WI38 (cell line): ENCODE measurements at regions not wholly inside any gene's neighbourhood (a gene's known extent, or its start where the extent isn't known, plus 50 kb on each side); places are given as distances from the start of the nearest gene placed in this dataset.

Experiments
- H3K4me3 ChIP-seq: 2 replicates; pipeline ENCODE4 v1.5.1; 2011; ENCODE audit warnings: low read depth, mild to moderate bottlenecking, control low read depth, low read length
- CTCF ChIP-seq: IDR thresholded peaks from 2 replicates; pipeline ENCODE4 v1.5.1; 2012; ENCODE audit warnings: low read depth, mild to moderate bottlenecking, control low read depth, low read length

GRCh38 chr9:1404940-1405339 lies 354.8 kb downstream of the DMRT2 start:
- no peak overlapping the region for H3K4me3 ChIP-seq
- TF ChIP-seq CTCF, result no peak

GRCh38 chr9:1411826-1412225 lies 361.7 kb downstream of the DMRT2 start:
- no peak overlapping the region for H3K4me3 ChIP-seq
- TF ChIP-seq CTCF, result no peak

- TF ChIP-seq CTCF, result no peak
- H3K4me3 ChIP-seq, result no peak overlapping the region
Observed at GRCh38 chr9:1414711-1415131, 364.6 kb downstream of the DMRT2 start.

GRCh38 chr9:1415146-1415545 lies 365.0 kb downstream of the DMRT2 start:
- no peak overlapping the region for H3K4me3 ChIP-seq
- no peak for TF ChIP-seq CTCF

GRCh38 chr9:1416261-1416660 lies 366.1 kb downstream of the DMRT2 start:
- no peak for TF ChIP-seq CTCF

GRCh38 chr9:1421436-1421835 lies 371.3 kb downstream of the DMRT2 start:
- H3K4me3 ChIP-seq, result no peak overlapping the region
- TF ChIP-seq CTCF, result no peak

More at GRCh38 chr9:1416261-1416660, 366.1 kb downstream of the DMRT2 start:
- H3K4me3 ChIP-seq, result no peak overlapping the region

GRCh38 chr9:1427875-1428274 lies 377.7 kb downstream of the DMRT2 start:
- no peak overlapping the region for H3K4me3 ChIP-seq
- no peak for TF ChIP-seq CTCF
